ENCODE measurements at regions not wholly inside any gene's neighbourhood (a gene's known extent, or its start where the extent isn't known, plus 50 kb on each side); places are given as distances from the start of the nearest gene placed in this dataset.

- Histone ChIP-seq H3K4me3 (replicated peaks; ENCODE audit: insufficient read depth, low read length) (no peak overlapping the region), H3K27me3 (ENCODE audit: insufficient read depth, poor library complexity, severe bottlenecking) (no peaks in the 10 kb centered on the region), H3K27ac (replicated peaks) (no peak overlapping the region)
- DNase-seq (ENCODE audit: low read depth in 1 of 2, low spot score in 1 of 2): no peak
- TF ChIP-seq SPI1 (IDR thresholded peaks at IDR 0.05; ENCODE audit: borderline replicate concordance, low read depth) (no peak), POLR2AphosphoS5 (IDR thresholded peaks at IDR 0.05; ENCODE audit: low read depth) (no peak), REST (IDR thresholded peaks at IDR 0.05; ENCODE audit: insufficient replicate concordance, low read depth) (no peak)
Measured at GRCh38 chr2:59899692-59900091, 653.8 kb downstream of the BCL11A start.

GRCh38 chr2:59896499-59897245 is 656.8 kb downstream of the BCL11A start:
- Histone ChIP-seq H3K27me3 (ENCODE audit: insufficient read depth, poor library complexity, severe bottlenecking) (no peaks in the 10 kb centered on the region), H3K27ac (replicated peaks) (no peak overlapping the region), H3K4me3 (replicated peaks; ENCODE audit: insufficient read depth, low read length) (no peak overlapping the region)
- TF ChIP-seq GABPA (IDR thresholded peaks at IDR 0.05; ENCODE audit: low read depth) (no peak), SPI1 (IDR thresholded peaks at IDR 0.05; ENCODE audit: borderline replicate concordance, low read depth) (no peak)
- no peak for DNase-seq (ENCODE audit: low read depth in 1 of 2, low spot score in 1 of 2)

- no peaks in the 10 kb centered on the region for H3K27me3 ChIP-seq (ENCODE audit: insufficient read depth, poor library complexity, severe bottlenecking)
- no peak for DNase-seq (ENCODE audit: low read depth in 1 of 2, low spot score in 1 of 2)
- TF ChIP-seq REST (IDR thresholded peaks at IDR 0.05; ENCODE audit: insufficient replicate concordance, low read depth) (no peak), SPI1 (IDR thresholded peaks at IDR 0.05; ENCODE audit: borderline replicate concordance, low read depth) (no peak), GABPA (IDR thresholded peaks at IDR 0.05; ENCODE audit: low read depth) (no peak), CTCF (IDR thresholded peaks at IDR 0.05; ENCODE audit: insufficient read depth, low read length) (no peak), POLR2AphosphoS5 (IDR thresholded peaks at IDR 0.05; ENCODE audit: low read depth) (no peak)
- H3K27ac ChIP-seq (replicated peaks): no peak overlapping the region
- no peak overlapping the region for H3K4me3 ChIP-seq (replicated peaks; ENCODE audit: insufficient read depth, low read length)
Measured at GRCh38 chr2:59893612-59894011, 659.8 kb downstream of the BCL11A start.

- Histone ChIP-seq H3K27ac (replicated peaks) (no peak overlapping the region), H3K4me3 (replicated peaks; ENCODE audit: insufficient read depth, low read length) (no peak overlapping the region), H3K27me3 (ENCODE audit: insufficient read depth, poor library complexity, severe bottlenecking) (no peaks in the 10 kb centered on the region)
- no peak for TF ChIP-seq SPI1 (IDR thresholded peaks at IDR 0.05; ENCODE audit: borderline replicate concordance, low read depth)
- TF ChIP-seq CTCF (IDR thresholded peaks at IDR 0.05; ENCODE audit: insufficient read depth, low read length): no peak
- TF ChIP-seq REST (IDR thresholded peaks at IDR 0.05; ENCODE audit: insufficient replicate concordance, low read depth): no peak
- TF ChIP-seq GABPA (IDR thresholded peaks at IDR 0.05; ENCODE audit: low read depth): no peak
- TF ChIP-seq POLR2AphosphoS5 (IDR thresholded peaks at IDR 0.05; ENCODE audit: low read depth): no peak
- no peak for DNase-seq (ENCODE audit: low read depth in 1 of 2, low spot score in 1 of 2)
Measured at GRCh38 chr2:59892398-59892797, 661.1 kb downstream of the BCL11A start.

All from HL-60 (cell line).